ENCODE measurements at regions not wholly inside any gene's neighbourhood (a gene's known extent, or its start where the extent isn't known, plus 50 kb on each side); places are given as distances from the start of the nearest gene placed in this dataset.

DNA sequence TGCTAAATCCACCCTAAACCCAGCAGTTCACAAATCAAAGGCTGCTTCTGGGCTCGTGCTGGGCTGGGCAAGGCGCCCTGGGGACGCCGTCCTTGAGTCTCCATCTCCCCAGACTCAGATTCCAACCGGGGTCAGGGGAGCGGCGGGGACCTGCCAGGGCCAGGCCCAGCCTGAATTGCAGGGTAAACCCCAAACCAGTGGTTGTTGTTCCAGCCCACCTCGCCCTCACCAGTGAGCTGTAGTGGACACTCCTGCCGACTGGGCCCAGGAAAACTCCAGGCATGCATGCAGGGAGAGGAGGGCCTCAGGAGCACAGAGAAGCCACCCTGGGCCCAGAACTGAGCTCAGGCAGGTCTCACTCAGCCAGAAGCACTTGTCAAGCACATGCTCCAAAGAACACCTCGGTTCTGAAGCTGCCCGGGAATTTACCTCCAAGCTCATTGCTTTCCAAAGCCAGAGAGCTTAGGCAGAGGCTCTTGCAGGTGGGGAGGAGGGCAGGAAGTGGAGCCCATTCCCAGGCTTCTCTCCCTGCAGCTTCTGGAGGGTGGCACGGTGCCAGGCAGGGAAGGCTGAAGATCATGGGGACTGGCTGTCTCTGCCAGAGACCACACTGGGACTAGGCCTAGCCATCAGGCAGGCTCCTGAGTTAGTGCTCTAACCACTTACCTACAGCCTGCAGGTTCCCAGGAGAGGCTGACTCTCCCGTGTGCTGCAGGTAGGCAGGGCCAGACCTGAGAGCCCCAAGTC, 437.0 kb downstream of the MATN1 start:
- TF ChIP-seq POLR2A (IDR thresholded peaks at IDR 0.05; ENCODE audit: low read depth, low read length) (no peak), TAF1 (IDR thresholded peaks at IDR 0.05; ENCODE audit: borderline replicate concordance, low read depth, low read length) (no peak)
